Neural progenitor cell (in vitro differentiated cells): ENCODE measurements at regions not wholly inside any gene's neighbourhood (a gene's known extent, or its start where the extent isn't known, plus 50 kb on each side); places are given as distances from the start of the nearest gene placed in this dataset.
"Not testable (repeated sequence)": the region's sequence is repeated elsewhere in the genome, so short reads cannot be mapped to it uniquely, and the experiment has no call there.

Source experiments
- CTCF ChIP-seq: fragments of 200-600 bp; sonication (generic); IDR thresholded peaks from 2 replicates; pipeline ENCODE4 v1.5.1; 2017; ENCODE audit warnings: antibody characterized with exemption, mild to moderate bottlenecking
- EZH2 ChIP-seq: fragments of 200-600 bp; sonication (generic); IDR thresholded peaks from 2 replicates; pipeline ENCODE4 v1.6.1; 2017; ENCODE audit warnings: antibody characterized with exemption, mild to moderate bottlenecking, moderate library complexity
- EZH2phosphoT487 ChIP-seq: fragments of 200-600 bp; sonication (generic); IDR thresholded peaks from 2 replicates; pipeline ENCODE4 v1.6.1; 2017; ENCODE audit warnings: antibody characterized with exemption

- TF ChIP-seq EZH2phosphoT487, CTCF, EZH2: not testable (repeated sequence)
These were observed 156.4 kb upstream of the FOXD4L5 start for GRCh38 chr9:65441324-65441920.
